ENCODE measurements at regions not wholly inside any gene's neighbourhood (a gene's known extent, or its start where the extent isn't known, plus 50 kb on each side); places are given as distances from the start of the nearest gene placed in this dataset.

DNA sequence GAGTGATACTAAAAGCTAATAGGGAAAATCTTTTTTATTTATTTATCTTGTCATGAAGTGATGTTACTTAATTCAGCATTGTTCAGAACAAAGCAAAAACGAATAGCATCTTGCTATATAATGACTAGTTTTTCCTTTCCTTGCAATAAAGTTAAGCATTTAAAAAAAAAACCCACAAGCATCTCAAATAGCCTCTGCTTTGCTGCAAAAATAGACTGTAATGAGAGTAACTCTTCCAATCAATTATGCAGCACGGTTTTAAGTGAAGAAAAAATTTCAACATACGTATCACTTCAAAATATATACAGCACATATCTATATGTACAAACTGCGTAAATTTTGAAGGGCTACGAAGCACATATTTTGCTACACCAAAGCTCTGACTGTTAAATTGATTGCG lies 153.3 kb upstream of the VRK2 start:
- DNase-seq (no peak), ATAC-seq (no peak)
- intact Hi-C loops (cut with DNase I), result no loop called here
- 72 to 76% (median 74%) methylated on average over 6 of the region's 6 CpGs for WGBS, 3 donors
- Histone ChIP-seq H3K4me3 (no peak overlapping the region), H3K4me1 (no peaks in the 10 kb centered on the region), H3K27ac (no peak overlapping the region), H3K36me3 (ENCODE audit: insufficient read depth in 1 of 2, low read depth in 1 of 2) (no peaks in the 10 kb centered on the region), H3K27me3 (ENCODE audit: insufficient read depth in 3 of 3, low read length in 2 of 3) (no peaks in the 10 kb centered on the region), H3K9me3 (no peaks in the 10 kb centered on the region)
- TF ChIP-seq, protein P1, sequence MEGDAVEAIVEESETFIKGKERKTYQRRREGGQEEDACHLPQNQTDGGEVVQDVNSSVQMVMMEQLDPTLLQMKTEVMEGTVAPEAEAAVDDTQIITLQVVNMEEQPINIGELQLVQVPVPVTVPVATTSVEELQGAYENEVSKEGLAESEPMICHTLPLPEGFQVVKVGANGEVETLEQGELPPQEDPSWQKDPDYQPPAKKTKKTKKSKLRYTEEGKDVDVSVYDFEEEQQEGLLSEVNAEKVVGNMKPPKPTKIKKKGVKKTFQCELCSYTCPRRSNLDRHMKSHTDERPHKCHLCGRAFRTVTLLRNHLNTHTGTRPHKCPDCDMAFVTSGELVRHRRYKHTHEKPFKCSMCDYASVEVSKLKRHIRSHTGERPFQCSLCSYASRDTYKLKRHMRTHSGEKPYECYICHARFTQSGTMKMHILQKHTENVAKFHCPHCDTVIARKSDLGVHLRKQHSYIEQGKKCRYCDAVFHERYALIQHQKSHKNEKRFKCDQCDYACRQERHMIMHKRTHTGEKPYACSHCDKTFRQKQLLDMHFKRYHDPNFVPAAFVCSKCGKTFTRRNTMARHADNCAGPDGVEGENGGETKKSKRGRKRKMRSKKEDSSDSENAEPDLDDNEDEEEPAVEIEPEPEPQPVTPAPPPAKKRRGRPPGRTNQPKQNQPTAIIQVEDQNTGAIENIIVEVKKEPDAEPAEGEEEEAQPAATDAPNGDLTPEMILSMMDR (IDR thresholded peaks at IDR 0.05), result no peak

DNA sequence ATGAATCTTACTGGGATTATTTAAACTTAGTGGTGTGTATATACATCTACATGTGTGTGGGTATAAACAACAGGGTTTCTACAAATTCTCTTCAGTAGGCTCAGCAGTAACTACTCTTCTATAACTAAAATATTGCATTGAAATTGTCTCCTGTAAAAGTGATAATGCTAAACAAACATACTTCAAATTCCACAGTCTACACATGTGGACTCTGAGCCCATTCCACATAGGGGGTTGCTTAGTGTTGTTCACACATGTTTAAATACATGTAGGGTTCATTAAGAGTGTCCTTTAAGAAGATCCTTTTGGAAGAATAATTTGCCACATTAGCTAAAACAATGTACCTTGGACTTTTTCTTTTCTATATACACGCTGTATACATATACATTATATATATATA lies 152.8 kb upstream of the VRK2 start:
- H3K27me3 ChIP-seq (ENCODE audit: insufficient read depth in 3 of 3, low read length in 2 of 3), result no peaks in the 10 kb centered on the region
- no peaks in the 10 kb centered on the region for H3K4me1 ChIP-seq
- H3K27ac ChIP-seq, result no peak overlapping the region
- H3K4me3 ChIP-seq, result no peak overlapping the region
- H3K9me3 ChIP-seq, result no peaks in the 10 kb centered on the region
- ATAC-seq, result no peak
- intact Hi-C loops (cut with DNase I), result no loop called here
- TF ChIP-seq, protein P1 (IDR thresholded peaks at IDR 0.05), result no peak
- DNase-seq, result no peak
- 56 to 67% (median 63%) methylated on average over 1 of the region's 1 CpG for WGBS, 3 donors
- no peaks in the 10 kb centered on the region for H3K36me3 ChIP-seq (ENCODE audit: insufficient read depth in 1 of 2, low read depth in 1 of 2)

DNA sequence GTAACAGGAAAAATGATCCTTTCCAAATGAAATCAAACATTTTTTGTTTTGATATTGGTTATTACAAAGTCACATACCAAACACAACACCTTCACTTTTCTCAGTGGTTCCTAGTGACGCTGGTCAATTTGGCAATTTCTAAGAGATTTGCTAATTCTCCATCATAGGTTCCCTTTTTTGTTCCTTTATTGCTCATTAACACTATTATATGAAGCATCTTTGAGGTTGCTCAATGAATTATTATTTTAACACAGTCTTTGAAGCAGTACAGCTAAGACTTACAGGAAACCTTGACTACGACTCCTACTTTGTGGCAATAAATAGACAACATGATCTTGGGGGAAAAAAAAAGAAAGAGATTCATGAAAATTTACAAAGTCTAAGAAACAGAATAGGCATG lies 152.2 kb upstream of the VRK2 start:
- H3K27me3 ChIP-seq (ENCODE audit: insufficient read depth in 3 of 3, low read length in 2 of 3), result no peaks in the 10 kb centered on the region
- WGBS, 3 donors, result 83 to 85% (median 84%) methylated on average over 2 of the region's 2 CpGs
- TF ChIP-seq, protein P1 (IDR thresholded peaks at IDR 0.05), result no peak
- H3K4me3 ChIP-seq, result no peak overlapping the region
- no peak for DNase-seq
- ATAC-seq, result no peak
- no peaks in the 10 kb centered on the region for H3K4me1 ChIP-seq
- no peaks in the 10 kb centered on the region for H3K9me3 ChIP-seq
- intact Hi-C loops (cut with DNase I), result no loop called here
- H3K27ac ChIP-seq, result no peak overlapping the region
- no peaks in the 10 kb centered on the region for H3K36me3 ChIP-seq (ENCODE audit: insufficient read depth in 1 of 2, low read depth in 1 of 2)

DNA sequence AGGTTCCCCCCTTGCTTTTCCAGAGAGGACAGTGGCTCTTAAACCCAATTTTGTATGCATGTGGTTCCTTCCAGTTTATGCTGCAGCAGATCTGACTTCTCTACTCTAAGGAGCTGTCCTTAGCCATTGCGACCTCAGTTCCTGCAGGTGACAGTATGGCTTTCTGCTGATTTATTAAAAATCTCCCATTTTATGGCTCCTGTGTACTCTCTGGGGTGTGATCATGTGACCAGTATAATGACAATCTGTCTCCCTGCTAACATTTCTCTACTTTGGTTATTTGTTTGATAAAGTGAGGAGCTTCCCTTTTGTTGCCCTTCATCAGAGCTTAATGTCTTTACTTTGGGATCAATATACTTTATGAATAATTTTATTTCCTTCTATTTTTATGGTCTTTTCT lies 148.7 kb upstream of the VRK2 start:
- Histone ChIP-seq H3K27ac (no peak overlapping the region), H3K4me1 (no peaks in the 10 kb centered on the region), H3K4me3 (no peak overlapping the region), H3K27me3 (ENCODE audit: insufficient read depth in 3 of 3, low read length in 2 of 3) (no peaks in the 10 kb centered on the region), H3K36me3 (ENCODE audit: insufficient read depth in 1 of 2, low read depth in 1 of 2) (no peaks in the 10 kb centered on the region), H3K9me3 (no peaks in the 10 kb centered on the region)
- ATAC-seq, result no peak
- TF ChIP-seq, protein P1 (IDR thresholded peaks at IDR 0.05), result no peak
- DNase-seq, result no peak
- intact Hi-C loops (cut with DNase I), result no loop called here
- 55 to 81% (median 67%) methylated on average over 1 of the region's 1 CpG for WGBS, 3 donors

DNA sequence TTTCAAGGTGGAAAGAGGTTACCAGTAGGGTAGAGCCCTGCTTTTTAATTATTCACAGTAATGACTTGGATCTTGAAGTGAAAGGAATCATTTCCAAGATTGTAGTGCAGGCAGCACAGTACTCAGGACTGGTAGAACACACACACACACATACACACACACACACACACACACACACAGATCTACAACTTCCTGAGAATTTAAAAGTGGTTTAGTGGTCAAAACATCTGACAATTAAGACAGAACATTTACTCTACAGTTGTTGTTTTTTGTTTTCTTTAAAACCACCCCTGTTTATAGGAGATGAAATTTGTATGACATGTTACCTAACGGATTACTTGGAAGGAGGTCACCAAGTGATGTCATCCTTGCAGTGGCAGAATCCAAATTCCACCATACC lies 146.7 kb upstream of the VRK2 start:
- ATAC-seq (no peak), DNase-seq (no peak)
- H3K27ac ChIP-seq, result no peak overlapping the region
- H3K27me3 ChIP-seq (ENCODE audit: insufficient read depth in 3 of 3, low read length in 2 of 3), result no peaks in the 10 kb centered on the region
- no peak overlapping the region for H3K4me3 ChIP-seq
- TF ChIP-seq, protein P1 (IDR thresholded peaks at IDR 0.05), result no peak
- WGBS, 3 donors, result 52 to 61% (median 52%) methylated on average over 1 of the region's 1 CpG
- H3K4me1 ChIP-seq, result no peaks in the 10 kb centered on the region
- no peaks in the 10 kb centered on the region for H3K36me3 ChIP-seq (ENCODE audit: insufficient read depth in 1 of 2, low read depth in 1 of 2)
- H3K9me3 ChIP-seq, result no peaks in the 10 kb centered on the region
- intact Hi-C loops (cut with DNase I), result loop anchor here in 1 of 2 donors (5.0 kb wide), 1 partner anchor 547 kb away; no protein-coding TSS in a partner anchor
